ENCODE measurements at regions not wholly inside any gene's neighbourhood (a gene's known extent, or its start where the extent isn't known, plus 50 kb on each side); places are given as distances from the start of the nearest gene placed in this dataset.

GRCh38 chr4:126482311-126482710, 1150.4 kb upstream of the INTU start:
- TF ChIP-seq, protein P1, sequence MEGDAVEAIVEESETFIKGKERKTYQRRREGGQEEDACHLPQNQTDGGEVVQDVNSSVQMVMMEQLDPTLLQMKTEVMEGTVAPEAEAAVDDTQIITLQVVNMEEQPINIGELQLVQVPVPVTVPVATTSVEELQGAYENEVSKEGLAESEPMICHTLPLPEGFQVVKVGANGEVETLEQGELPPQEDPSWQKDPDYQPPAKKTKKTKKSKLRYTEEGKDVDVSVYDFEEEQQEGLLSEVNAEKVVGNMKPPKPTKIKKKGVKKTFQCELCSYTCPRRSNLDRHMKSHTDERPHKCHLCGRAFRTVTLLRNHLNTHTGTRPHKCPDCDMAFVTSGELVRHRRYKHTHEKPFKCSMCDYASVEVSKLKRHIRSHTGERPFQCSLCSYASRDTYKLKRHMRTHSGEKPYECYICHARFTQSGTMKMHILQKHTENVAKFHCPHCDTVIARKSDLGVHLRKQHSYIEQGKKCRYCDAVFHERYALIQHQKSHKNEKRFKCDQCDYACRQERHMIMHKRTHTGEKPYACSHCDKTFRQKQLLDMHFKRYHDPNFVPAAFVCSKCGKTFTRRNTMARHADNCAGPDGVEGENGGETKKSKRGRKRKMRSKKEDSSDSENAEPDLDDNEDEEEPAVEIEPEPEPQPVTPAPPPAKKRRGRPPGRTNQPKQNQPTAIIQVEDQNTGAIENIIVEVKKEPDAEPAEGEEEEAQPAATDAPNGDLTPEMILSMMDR (IDR thresholded peaks at IDR 0.05) = no peak
- TF ChIP-seq POLR2A (IDR thresholded peaks at IDR 0.05) = no peak

Data from Peyer's patch (tissue), 4 donors.